ENCODE measurements at regions not wholly inside any gene's neighbourhood (a gene's known extent, or its start where the extent isn't known, plus 50 kb on each side); places are given as distances from the start of the nearest gene placed in this dataset.
"Not testable (repeated sequence)": the region's sequence is repeated elsewhere in the genome, so short reads cannot be mapped to it uniquely, and the experiment has no call there.

DNA sequence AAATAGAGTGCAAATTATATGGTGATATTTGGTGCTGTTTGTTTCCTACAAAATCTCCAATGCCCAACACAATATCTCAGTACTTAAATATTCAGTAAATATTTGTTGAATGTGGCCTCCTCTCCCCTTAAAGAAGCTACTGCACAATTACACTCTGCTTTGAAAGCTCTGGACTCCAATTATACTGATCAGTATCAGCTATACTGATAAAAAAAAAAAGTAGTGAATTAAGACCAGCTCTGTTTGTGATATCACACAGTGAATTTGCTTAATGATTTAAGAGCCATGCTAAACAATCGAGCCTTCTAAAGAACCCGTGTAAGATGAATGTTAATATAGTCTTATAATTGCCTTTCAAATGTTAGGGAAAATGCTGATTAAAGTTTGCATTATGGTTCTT lies 543.2 kb upstream of the API5 start:
- Mint-ChIP-seq H3K27ac (no peak overlapping the region), H3K9me3 (peaks cover 6% of the 10 kb centered on the region), H3K4me1 (no peaks in the 10 kb centered on the region), H3K27me3 (no peaks in the 10 kb centered on the region), H3K4me3 (no peak overlapping the region), H3K36me3 (no peaks in the 10 kb centered on the region)
- no peak for ATAC-seq (ENCODE audit: low read depth)
- no peak for DNase-seq (ENCODE audit: low spot score in 2 of 2)

DNA sequence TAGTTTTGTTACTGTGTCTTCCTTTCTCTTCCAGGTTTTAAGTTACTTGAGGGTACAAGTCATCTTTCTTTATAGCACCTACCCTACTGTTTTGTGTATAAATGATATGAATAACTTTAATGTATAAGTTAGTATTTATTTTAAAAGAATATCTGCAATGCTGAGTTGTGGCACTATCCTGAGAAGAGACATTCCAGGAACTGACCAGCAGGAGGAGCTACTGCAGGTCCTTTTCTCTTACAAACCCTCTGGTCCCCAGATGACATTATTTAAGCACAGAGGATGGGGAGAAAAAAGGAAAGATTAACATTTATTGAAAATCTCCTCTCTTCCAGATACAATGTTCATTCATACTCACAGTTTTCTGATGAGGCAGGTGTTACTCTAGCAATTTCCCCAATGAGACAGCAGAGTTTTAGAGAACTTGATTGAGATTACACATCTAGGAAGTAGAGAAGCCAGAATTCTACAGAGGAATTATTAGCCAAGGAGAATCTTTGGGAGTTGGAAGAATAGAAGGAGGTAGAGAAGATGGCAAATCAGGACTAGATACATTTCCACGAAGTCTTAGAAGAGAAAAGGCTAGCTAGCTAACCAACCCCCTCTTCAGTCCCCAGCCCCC lies 541.2 kb upstream of the API5 start:
- H3K9me3 Mint-ChIP-seq = peaks cover 2% of the 10 kb centered on the region
- H3K27me3 Mint-ChIP-seq = no peaks in the 10 kb centered on the region

DNA sequence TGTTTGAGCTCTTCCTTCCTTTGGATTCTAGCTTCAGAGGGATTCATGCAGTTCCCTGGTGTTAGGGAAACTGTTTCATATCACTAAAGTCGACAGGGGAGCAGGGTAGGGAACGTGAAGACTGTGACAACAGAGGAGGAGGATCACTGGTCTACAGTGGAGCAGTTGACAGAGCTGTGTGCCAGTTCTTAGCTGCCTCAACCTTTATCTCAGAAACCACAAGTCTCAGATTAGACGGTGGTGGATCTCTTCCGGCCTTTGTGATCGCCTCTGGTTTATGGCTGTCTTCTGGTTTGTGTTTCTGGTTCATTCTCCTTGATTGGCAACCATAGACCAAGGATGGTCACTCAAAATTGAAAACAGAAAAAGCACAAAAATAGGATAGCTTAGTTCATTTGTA lies 538.9 kb upstream of the API5 start:
- H3K27ac Mint-ChIP-seq = no peak overlapping the region
- no peaks in the 10 kb centered on the region for H3K36me3 Mint-ChIP-seq
- H3K27me3 Mint-ChIP-seq = no peaks in the 10 kb centered on the region
- H3K9me3 Mint-ChIP-seq = peaks cover 2% of the 10 kb centered on the region
- DNase-seq (ENCODE audit: low spot score in 2 of 2) (no peak), ATAC-seq (ENCODE audit: low read depth) (no peak)
- no peaks in the 10 kb centered on the region for H3K4me1 Mint-ChIP-seq
- no peak overlapping the region for H3K4me3 Mint-ChIP-seq

More for the DNA sequence above, 541.2 kb upstream of the API5 start:
- DNase-seq (ENCODE audit: low spot score in 2 of 2) (no peak), ATAC-seq (ENCODE audit: low read depth) (no peak)
- Mint-ChIP-seq H3K27ac (no peak overlapping the region), H3K4me3 (no peak overlapping the region), H3K4me1 (no peaks in the 10 kb centered on the region), H3K36me3 (no peaks in the 10 kb centered on the region)

DNA sequence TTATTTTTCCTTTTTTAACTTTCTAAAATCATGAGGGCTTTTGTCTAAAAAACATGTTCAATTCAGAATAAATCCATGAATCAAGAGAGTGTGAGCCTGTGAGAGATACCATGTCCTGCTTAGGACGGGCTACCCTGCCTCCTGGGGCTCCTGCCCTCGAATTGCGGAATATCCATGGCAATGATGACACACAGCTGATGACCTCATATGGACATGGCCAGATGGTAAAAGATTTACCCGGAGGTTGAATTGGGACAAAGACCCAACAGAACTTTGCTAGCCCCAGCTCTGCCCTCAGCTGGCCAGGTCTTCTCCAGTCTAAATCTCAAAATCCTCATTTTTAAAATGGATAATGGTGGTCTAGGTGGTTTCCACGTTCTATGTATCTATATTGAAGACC lies 538.1 kb upstream of the API5 start:
- Mint-ChIP-seq H3K27me3 (no peaks in the 10 kb centered on the region), H3K27ac (no peak overlapping the region)

DNA sequence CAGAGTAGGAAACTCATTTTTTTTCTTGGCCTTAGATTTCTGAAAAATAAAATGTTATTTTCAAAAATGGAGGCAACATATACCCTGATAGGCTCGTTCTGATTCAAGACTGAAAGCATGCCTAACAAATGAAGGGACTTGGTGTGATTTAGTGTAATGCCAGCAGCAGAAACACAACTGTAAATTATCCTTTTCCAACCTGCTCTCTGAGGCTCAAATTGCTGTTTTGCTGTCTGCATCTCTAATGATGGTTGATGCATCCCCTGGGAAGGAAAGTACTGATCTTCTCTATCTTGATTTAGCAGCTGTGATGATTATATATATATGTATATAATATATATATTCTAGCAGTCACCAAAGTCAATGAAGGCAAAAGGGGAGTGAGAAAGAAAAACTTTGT lies 537.2 kb upstream of the API5 start:
- Mint-ChIP-seq H3K27me3 (no peaks in the 10 kb centered on the region), H3K9me3 (no peaks in the 10 kb centered on the region), H3K4me1 (no peaks in the 10 kb centered on the region), H3K4me3 (no peak overlapping the region), H3K27ac (no peak overlapping the region), H3K36me3 (no peaks in the 10 kb centered on the region)
- no peak for DNase-seq (ENCODE audit: low spot score in 2 of 2)
- ATAC-seq (ENCODE audit: low read depth) = no peak

More for the DNA sequence above, 538.1 kb upstream of the API5 start:
- DNase-seq (ENCODE audit: low spot score in 2 of 2) (no peak), ATAC-seq (ENCODE audit: low read depth) (no peak)
- no peaks in the 10 kb centered on the region for H3K9me3 Mint-ChIP-seq
- H3K4me3 Mint-ChIP-seq = no peak overlapping the region
- H3K4me1 Mint-ChIP-seq = no peaks in the 10 kb centered on the region
- H3K36me3 Mint-ChIP-seq = no peaks in the 10 kb centered on the region

DNA sequence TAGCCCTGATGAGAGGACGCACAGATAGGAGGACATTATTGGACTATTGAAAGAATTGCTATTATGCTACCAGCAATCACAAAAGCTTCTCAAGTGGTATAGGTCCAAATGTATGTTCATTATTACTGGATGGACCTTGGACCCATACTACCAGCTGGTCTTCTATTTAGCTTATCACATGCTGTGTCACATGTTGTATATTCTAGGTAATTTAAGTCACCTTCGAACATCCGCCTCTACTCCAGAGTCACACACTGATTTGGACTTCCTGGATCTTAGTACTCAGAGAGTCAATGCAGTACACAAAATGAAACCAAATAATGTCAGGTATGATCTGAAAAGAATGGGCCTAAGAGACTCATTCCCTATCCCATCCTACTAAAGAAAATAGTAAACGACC lies 534.0 kb upstream of the API5 start:
- Mint-ChIP-seq H3K36me3 (no peaks in the 10 kb centered on the region), H3K9me3 (no peaks in the 10 kb centered on the region), H3K27ac (no peak overlapping the region), H3K4me1 (no peaks in the 10 kb centered on the region), H3K27me3 (no peaks in the 10 kb centered on the region), H3K4me3 (no peak overlapping the region)
- DNase-seq (ENCODE audit: low spot score in 2 of 2) (no peak), ATAC-seq (ENCODE audit: low read depth) (no peak)

DNA sequence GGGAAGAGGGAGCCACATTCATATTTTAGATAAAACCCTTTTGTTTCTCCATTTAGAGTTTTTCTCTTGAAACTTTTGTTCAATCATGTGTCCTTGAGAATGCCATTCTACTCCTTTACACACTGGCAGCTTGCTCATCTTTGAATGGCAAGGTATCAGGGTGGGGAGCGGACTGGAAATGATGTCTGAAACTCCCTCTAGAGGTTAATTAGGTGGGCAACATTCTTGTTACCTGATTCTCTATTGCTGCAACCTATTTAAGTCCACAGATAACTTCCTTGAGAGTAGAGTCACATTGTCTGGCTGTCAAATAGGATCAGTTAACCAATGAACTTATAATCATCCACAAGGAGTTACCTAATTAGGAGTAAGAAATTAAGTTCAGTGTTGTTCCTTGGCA lies 533.6 kb upstream of the API5 start:
- no peaks in the 10 kb centered on the region for H3K9me3 Mint-ChIP-seq
- no peaks in the 10 kb centered on the region for H3K36me3 Mint-ChIP-seq
- H3K4me3 Mint-ChIP-seq = no peak overlapping the region
- ATAC-seq (ENCODE audit: low read depth) (no peak), DNase-seq (ENCODE audit: low spot score in 2 of 2) (no peak)
- H3K4me1 Mint-ChIP-seq = no peaks in the 10 kb centered on the region
- no peaks in the 10 kb centered on the region for H3K27me3 Mint-ChIP-seq
- no peak overlapping the region for H3K27ac Mint-ChIP-seq

DNA sequence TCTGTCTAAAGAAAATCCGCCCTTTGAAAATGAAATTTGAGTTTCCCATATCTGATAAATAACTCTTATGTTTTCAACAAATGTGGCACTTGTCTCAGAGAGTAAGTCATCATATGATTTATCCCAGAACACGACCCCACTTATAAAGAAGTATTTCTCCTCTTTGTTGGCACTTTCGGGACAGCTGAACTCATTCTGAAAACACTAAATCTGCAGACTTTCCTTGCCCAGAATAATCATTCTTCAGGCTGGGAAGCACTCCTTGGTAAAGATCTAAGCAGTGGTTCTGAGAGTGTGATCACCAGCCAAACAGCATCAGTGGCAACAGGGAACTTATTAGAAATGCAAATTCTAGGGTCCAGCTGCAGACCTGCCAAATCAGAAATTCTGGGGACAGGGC lies 532.2 kb upstream of the API5 start:
- H3K4me3 Mint-ChIP-seq = no peak overlapping the region
- DNase-seq (ENCODE audit: low spot score in 2 of 2) (no peak), ATAC-seq (ENCODE audit: low read depth) (no peak)
- H3K9me3 Mint-ChIP-seq = no peaks in the 10 kb centered on the region
- no peaks in the 10 kb centered on the region for H3K36me3 Mint-ChIP-seq
- H3K27me3 Mint-ChIP-seq = no peaks in the 10 kb centered on the region
- no peaks in the 10 kb centered on the region for H3K4me1 Mint-ChIP-seq
- no peak overlapping the region for H3K27ac Mint-ChIP-seq

DNA sequence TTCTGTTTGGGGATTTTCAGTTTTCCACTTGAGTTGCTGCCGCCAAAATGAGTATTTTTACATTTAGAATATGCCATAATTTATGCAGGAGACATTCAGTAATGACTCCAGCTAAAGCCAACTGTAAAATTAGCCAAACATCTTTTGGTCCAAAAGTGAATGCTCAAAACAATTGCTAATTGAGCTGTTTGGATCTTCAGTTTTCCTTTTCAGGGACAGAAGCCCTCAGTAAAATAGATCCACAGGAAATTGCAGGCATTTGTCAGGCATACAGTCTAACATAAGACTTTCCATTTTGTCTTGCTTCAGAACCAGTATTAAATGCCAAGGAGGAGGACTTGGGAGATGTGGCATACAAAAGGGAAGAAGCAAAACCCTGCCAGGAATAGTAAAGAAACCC lies 524.8 kb upstream of the API5 start:
- Mint-ChIP-seq H3K9me3 (peaks cover 2% of the 10 kb centered on the region), H3K27ac (no peak overlapping the region), H3K27me3 (no peaks in the 10 kb centered on the region), H3K4me1 (no peaks in the 10 kb centered on the region), H3K4me3 (no peak overlapping the region), H3K36me3 (no peaks in the 10 kb centered on the region)
- DNase-seq (ENCODE audit: low spot score in 2 of 2) (no peak), ATAC-seq (ENCODE audit: low read depth) (no peak)

DNA sequence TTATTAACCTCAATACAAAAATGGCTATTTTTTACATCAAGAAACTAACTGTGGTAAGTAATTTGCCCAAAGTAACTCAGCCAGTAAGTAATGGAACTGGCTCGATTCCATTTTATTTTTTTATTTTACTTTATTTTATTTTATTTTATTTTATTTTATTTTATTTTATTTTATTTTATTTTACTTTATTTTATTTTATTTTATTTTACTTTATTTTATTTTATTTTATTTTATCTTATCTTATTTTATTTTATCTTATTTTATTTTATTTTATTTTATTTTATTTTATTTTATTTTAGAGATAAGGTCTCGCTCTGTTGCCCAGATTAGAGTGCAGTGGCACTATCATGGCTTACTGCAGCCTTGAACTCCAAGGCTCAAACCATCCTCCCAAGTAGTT lies 516.3 kb upstream of the API5 start:
- not testable (repeated sequence) for H3K27me3 Mint-ChIP-seq; H3K36me3 Mint-ChIP-seq; H3K4me1 Mint-ChIP-seq; H3K4me3 Mint-ChIP-seq; DNase-seq (ENCODE audit: low spot score in 2 of 2); H3K9me3 Mint-ChIP-seq; H3K27ac Mint-ChIP-seq; ATAC-seq (ENCODE audit: low read depth)

DNA sequence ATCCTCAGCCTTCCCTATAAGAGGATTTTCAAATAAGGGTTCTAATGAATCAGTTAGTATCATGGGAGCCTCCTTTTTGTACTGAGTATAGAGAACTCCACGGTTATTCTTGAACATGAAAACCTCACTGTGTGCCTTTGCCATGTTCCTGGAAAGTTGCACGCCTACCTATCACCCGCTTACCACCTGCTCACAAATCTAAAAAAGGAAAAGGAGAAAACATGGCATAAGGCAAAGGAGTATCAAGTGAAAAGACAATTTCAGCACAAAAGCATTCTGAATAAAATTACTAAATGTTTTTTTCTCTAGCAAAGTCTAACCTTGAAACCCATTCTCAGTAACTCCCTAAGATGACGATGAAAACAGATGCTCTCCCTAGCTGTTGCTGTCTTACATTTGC lies 511.8 kb upstream of the API5 start:
- H3K27me3 Mint-ChIP-seq = no peaks in the 10 kb centered on the region
- H3K27ac Mint-ChIP-seq = no peak overlapping the region

DNA sequence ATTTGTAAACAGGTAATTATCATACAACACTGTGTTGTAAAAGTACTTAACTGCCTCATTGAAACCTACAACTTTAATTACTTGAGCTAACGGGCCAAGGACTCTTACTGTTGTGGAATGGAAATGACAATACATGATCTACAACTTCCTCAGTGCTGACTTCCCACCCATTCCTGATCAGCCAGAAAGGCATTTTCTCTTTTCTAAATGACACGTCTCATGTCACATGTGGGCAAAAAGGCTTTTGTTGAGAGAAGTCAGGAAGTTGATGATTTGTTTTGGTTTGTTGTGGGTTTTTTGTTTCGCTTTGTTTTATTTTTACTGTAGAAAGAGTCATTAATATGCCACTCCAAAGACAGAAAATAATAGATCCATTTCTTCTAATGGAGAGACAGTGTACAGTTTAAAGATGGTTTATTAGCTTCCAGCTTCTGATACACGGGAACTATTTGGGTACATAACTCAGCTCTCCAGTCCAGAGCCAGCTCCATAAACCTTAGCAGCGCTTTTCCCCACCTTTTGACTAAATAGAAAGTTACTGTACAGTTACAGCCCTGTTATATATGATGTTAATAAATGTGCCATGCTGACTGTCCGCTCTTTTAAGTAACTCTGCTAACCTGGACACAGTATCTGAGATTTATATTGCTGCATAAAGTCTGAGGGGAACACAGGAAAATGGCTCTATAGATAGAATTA lies 509.4 kb upstream of the API5 start:
- Mint-ChIP-seq H3K36me3 (no peaks in the 10 kb centered on the region), H3K27me3 (no peaks in the 10 kb centered on the region), H3K9me3 (peaks cover 11% of the 10 kb centered on the region), H3K4me1 (no peaks in the 10 kb centered on the region), H3K4me3 (no peak overlapping the region), H3K27ac (no peak overlapping the region)
- ATAC-seq (ENCODE audit: low read depth) (no peak), DNase-seq (ENCODE audit: low spot score in 2 of 2) (no peak)

More for the DNA sequence above, 511.8 kb upstream of the API5 start:
- Mint-ChIP-seq H3K9me3 (peaks cover 8% of the 10 kb centered on the region), H3K4me3 (no peak overlapping the region), H3K4me1 (no peaks in the 10 kb centered on the region), H3K36me3 (no peaks in the 10 kb centered on the region)
- DNase-seq (ENCODE audit: low spot score in 2 of 2) (no peak), ATAC-seq (ENCODE audit: low read depth) (no peak)

DNA sequence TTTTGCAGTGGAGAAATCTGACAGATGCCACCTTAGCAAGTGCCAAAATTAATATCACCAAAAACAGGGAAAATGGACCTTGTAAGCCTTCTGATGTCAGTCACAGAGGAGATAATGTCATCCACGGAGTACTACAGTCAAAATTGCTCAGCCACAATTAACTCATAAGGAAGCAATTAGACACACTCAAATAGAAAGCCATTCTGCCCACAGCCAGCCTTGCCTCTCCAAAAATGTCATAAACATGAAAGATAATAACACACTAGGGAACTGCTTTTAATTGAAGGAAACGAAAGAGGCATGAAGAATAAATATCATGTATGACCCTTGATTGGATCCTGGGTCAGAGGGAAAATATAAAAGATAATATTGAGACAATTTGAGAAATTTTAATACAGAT lies 505.6 kb upstream of the API5 start:
- no peak overlapping the region for H3K27ac Mint-ChIP-seq
- no peak for ATAC-seq (ENCODE audit: low read depth)

DNA sequence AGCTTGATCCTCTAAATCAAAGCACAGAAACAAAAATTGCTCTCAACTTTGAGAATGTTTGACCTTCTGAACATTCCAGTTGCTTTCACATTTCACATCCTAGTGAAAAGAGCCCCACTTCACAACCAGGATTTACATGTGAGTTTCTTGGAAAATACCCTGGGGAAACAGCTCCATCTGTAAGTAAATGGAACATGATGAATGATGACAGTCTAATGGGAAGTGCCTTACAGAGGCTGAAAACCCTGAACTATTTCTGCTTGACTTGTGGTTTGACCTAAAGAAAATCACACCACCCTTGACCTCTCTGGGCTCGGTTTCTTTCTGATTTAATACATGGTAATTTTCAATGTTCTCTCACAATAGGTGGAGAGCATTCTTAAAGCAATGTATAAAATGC lies 499.4 kb upstream of the API5 start:
- no peaks in the 10 kb centered on the region for H3K36me3 Mint-ChIP-seq
- no peak overlapping the region for H3K27ac Mint-ChIP-seq
- no peaks in the 10 kb centered on the region for H3K4me1 Mint-ChIP-seq
- no peak overlapping the region for H3K4me3 Mint-ChIP-seq
- DNase-seq (ENCODE audit: low spot score in 2 of 2) (no peak), ATAC-seq (ENCODE audit: low read depth) (no peak)
- H3K27me3 Mint-ChIP-seq = no peaks in the 10 kb centered on the region
- peaks cover 3% of the 10 kb centered on the region for H3K9me3 Mint-ChIP-seq

More for the DNA sequence above, 505.6 kb upstream of the API5 start:
- DNase-seq (ENCODE audit: low spot score in 2 of 2) = no peak
- no peaks in the 10 kb centered on the region for H3K36me3 Mint-ChIP-seq
- H3K4me3 Mint-ChIP-seq = no peak overlapping the region
- H3K27me3 Mint-ChIP-seq = no peaks in the 10 kb centered on the region
- H3K4me1 Mint-ChIP-seq = no peaks in the 10 kb centered on the region
- H3K9me3 Mint-ChIP-seq = peaks cover 4% of the 10 kb centered on the region

DNA sequence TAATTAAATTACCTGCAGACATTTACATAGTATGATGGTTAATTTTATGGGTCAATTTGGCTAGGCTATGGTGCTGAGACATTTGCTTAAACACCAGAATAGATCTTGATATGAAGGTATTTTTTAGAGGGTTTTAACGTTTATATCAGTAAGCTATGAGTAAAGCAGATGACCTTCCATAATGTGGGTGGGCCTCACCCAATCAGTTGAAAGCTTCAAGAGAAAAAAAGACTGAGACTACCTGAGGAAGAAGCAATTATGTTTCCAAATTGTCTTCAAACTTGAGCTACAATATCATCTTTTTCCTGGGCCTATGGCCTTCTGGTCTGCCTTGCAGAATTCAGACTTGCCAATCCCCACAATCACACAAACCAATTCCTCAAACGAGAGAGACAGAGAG lies 498.8 kb upstream of the API5 start:
- peaks cover 3% of the 10 kb centered on the region for H3K9me3 Mint-ChIP-seq
- no peaks in the 10 kb centered on the region for H3K27me3 Mint-ChIP-seq
- DNase-seq (ENCODE audit: low spot score in 2 of 2) (no peak), ATAC-seq (ENCODE audit: low read depth) (no peak)
- no peak overlapping the region for H3K4me3 Mint-ChIP-seq
- no peaks in the 10 kb centered on the region for H3K36me3 Mint-ChIP-seq
- H3K4me1 Mint-ChIP-seq = no peaks in the 10 kb centered on the region
- H3K27ac Mint-ChIP-seq = no peak overlapping the region

Data from memory B cell (primary cell).